Uterus (tissue), 2 donors: ENCODE measurements at regions not wholly inside any gene's neighbourhood (a gene's known extent, or its start where the extent isn't known, plus 50 kb on each side); places are given as distances from the start of the nearest gene placed in this dataset.

Experiments used
- POLR2A ChIP-seq, 2 donors: fragments of 450-650 bp; IDR thresholded peaks; one replicate each; pipeline ENCODE4 v1.6.1; 2016; ENCODE audit warnings: antibody characterized with exemption in 2 of 2, mild to moderate bottlenecking in 1 of 2, moderate library complexity in 1 of 2
- TF ChIP-seq, protein P1 (sequence below), 4 experiments: fragments of 200-600 bp in 2 of 4; fragments of 450-650 bp in 2 of 4; sonication (generic) in 2 of 4; IDR thresholded peaks; one replicate each; pipeline ENCODE4 v1.5.1; 2016 to 2019; ENCODE audit warnings: antibody characterized with exemption in 4 of 4, mild to moderate bottlenecking in 2 of 4, moderate library complexity in 1 of 4

DNA sequence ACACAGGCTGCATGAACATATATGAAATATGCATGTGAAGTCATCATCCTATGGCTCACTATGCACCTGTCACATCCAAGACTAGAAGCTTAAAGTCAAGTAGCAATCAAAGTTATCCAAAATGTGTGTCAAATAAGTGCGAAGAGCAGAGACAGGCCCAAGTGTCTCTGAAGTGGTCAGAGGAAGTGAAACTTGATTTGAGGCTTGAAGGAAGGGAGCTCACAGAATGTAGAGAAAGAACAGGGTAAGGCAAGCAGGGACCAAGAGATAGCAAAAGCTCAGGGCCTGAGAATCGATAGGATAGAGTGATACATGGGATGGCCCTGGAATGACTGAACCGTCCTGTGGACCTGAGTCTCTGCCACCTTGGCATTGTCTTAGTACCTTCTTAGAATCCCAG is 274.3 kb upstream of the TRPC7 start:
- TF ChIP-seq, protein P1, sequence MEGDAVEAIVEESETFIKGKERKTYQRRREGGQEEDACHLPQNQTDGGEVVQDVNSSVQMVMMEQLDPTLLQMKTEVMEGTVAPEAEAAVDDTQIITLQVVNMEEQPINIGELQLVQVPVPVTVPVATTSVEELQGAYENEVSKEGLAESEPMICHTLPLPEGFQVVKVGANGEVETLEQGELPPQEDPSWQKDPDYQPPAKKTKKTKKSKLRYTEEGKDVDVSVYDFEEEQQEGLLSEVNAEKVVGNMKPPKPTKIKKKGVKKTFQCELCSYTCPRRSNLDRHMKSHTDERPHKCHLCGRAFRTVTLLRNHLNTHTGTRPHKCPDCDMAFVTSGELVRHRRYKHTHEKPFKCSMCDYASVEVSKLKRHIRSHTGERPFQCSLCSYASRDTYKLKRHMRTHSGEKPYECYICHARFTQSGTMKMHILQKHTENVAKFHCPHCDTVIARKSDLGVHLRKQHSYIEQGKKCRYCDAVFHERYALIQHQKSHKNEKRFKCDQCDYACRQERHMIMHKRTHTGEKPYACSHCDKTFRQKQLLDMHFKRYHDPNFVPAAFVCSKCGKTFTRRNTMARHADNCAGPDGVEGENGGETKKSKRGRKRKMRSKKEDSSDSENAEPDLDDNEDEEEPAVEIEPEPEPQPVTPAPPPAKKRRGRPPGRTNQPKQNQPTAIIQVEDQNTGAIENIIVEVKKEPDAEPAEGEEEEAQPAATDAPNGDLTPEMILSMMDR (IDR thresholded peaks at IDR 0.05), result no peak
- TF ChIP-seq POLR2A (IDR thresholded peaks at IDR 0.05), result no peak
